RWPE2 (cell line): ENCODE measurements at regions not wholly inside any gene's neighbourhood (a gene's known extent, or its start where the extent isn't known, plus 50 kb on each side); places are given as distances from the start of the nearest gene placed in this dataset.
A peak's percentile ranks its signal among the peaks of the same experiment; 100 is the strongest.

ENCODE experiments used
- ATAC-seq: fragments of 200-7000 bp; cut with Tn5 transposase; 3 replicates; pipeline ENCODE4 v1.9.1; 2021; ENCODE audit warnings: low read depth
- DNase-seq: peaks from one replicate; pipeline ENCODE4 v3.0.0-alpha.2; 2020; ENCODE audit warnings: low spot score
- H3K27ac ChIP-seq: fragments of 450-650 bp; 2 replicates; pipeline ENCODE4 v1.5.1; 2017; ENCODE audit warnings: mild to moderate bottlenecking; ENCODE audit not compliant: poor library complexity, severe bottlenecking
- H3K27me3 ChIP-seq: fragments of 250-450 bp; sonication (Bioruptor Pico); 2 replicates; pipeline ENCODE4 v1.5.1; 2021; ENCODE audit warnings: mild to moderate bottlenecking, moderate library complexity; ENCODE audit not compliant: insufficient read depth, poor library complexity, severe bottlenecking
- H3K36me3 ChIP-seq: fragments of 250-450 bp; sonication (Bioruptor Pico); 2 replicates; pipeline ENCODE4 v1.5.1; 2020; ENCODE audit warnings: low read depth, mild to moderate bottlenecking, moderate library complexity
- H3K4me1 ChIP-seq: fragments of 250-450 bp; sonication (Bioruptor Pico); 2 replicates; pipeline ENCODE4 v1.5.1; 2021; ENCODE audit warnings: mild to moderate bottlenecking, moderate library complexity; ENCODE audit not compliant: insufficient read depth, poor library complexity, severe bottlenecking
- H3K4me3 ChIP-seq: fragments of 250-450 bp; sonication (Bioruptor Pico); 2 replicates; pipeline ENCODE4 v1.5.1; 2021; ENCODE audit warnings: mild to moderate bottlenecking, moderate library complexity; ENCODE audit not compliant: severe bottlenecking
- H3K9me3 ChIP-seq: fragments of 250-450 bp; sonication (Bioruptor Pico); 2 replicates; pipeline ENCODE4 v1.5.1; 2021; ENCODE audit warnings: mild to moderate bottlenecking, moderate library complexity; ENCODE audit not compliant: severe bottlenecking
- CTCF ChIP-seq: fragments of 450-650 bp; IDR thresholded peaks from one replicate; pipeline ENCODE4 v1.5.1; 2017; ENCODE audit warnings: mild to moderate bottlenecking, moderate library complexity; ENCODE audit not compliant: poor library complexity, severe bottlenecking

DNA sequence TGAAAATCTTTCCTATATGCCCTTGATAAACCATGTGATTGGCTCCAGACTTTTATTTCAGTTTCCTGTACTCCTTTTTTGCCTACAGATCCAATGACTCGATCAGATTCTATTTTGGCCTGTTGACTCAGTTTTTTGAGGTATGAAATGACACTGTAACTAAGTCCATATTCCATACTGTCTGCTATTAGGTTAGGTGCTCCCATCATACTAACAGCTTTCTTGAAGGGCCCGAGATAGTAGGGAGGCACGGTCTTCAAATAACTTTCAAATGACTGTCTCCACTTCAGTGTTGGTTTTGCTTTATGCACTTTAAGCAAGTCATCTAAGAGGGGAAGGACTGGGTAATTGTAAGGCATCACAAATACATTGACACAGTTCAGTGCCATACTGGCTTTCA, 295.4 kb upstream of the DAB2 start:
- TF ChIP-seq CTCF, result no peak
- no peak for ATAC-seq
- H3K27me3 ChIP-seq, result no peaks in the 10 kb centered on the region
- H3K4me1 ChIP-seq, result no peaks in the 10 kb centered on the region
- no peak for DNase-seq
- no peak overlapping the region for H3K4me3 ChIP-seq
- H3K27ac ChIP-seq, result no peak overlapping the region
- H3K36me3 ChIP-seq, result no peaks in the 10 kb centered on the region
- H3K9me3 ChIP-seq, result no peaks in the 10 kb centered on the region

DNA sequence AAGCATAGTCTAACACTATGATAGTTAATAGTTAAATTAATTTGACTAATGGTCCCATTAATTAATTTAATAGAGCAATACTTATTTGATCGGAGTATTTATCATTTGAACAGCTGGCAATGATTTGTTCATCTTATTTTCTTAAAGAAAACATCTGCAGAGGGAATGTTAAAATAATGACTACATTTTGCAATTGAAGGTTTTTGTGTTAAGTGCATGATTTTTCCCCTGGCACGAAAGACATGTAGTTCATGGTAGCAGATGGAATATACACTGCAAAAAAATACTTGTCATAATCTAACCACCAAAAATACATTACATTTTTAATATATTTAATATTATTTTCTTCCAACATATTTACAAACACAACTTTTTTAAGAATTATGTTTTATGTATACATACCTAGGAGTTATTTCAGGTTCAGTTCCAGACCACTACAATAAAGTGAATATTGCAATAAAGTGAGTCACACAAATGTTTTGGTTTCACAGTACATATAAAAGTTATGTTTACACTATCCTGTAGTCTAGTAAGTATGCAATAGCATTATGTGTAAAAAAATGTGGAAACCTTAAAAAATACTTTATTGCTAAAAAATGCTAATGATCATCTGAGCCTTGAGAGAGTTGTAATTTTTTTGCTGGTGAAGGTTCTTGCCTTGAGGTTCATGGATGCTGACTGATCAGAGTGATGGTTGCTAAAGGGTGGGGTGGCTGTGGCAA, 292.6 kb upstream of the DAB2 start:
- DNase-seq, result no peak
- no peak overlapping the region for H3K4me3 ChIP-seq
- ATAC-seq, result peak; percentile 40; the same call in 2 of the 3 replicates
- no peak for TF ChIP-seq CTCF
- H3K27me3 ChIP-seq, result no peaks in the 10 kb centered on the region
- no peak overlapping the region for H3K27ac ChIP-seq
- H3K36me3 ChIP-seq, result no peaks in the 10 kb centered on the region
- H3K9me3 ChIP-seq, result no peaks in the 10 kb centered on the region
- peaks cover 5% of the 10 kb centered on the region for H3K4me1 ChIP-seq

DNA sequence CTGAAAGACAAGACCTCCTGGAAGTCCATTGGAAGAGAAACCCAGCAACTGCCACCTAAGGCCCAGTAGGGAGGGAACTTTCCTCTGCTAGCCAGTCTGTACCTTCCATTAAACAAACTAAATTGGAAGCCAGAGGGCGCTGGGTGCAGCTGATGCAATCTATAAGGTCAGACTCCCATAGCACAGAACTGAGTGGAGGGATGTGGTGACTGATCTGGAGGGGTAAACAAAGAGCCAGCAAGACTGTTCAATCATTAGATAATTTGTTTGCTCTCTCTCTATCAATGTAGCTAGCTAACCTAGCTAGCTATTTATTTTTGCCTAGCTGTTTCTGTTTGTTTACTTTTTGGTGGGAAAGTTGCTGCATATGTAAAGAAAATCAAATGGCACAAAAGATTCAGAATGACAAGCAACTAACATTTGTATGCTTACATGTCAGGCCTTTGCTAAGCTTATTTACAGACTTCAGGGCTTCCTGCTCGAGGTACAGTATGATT, 291.8 kb upstream of the DAB2 start:
- Histone ChIP-seq H3K27ac (no peak overlapping the region), H3K27me3 (no peaks in the 10 kb centered on the region), H3K4me1 (peaks cover 5% of the 10 kb centered on the region), H3K4me3 (no peak overlapping the region), H3K36me3 (no peaks in the 10 kb centered on the region), H3K9me3 (no peaks in the 10 kb centered on the region)
- ATAC-seq, result peak; percentile 91
- DNase-seq, result no peak
- peak; percentile 81 for TF ChIP-seq CTCF

DNA sequence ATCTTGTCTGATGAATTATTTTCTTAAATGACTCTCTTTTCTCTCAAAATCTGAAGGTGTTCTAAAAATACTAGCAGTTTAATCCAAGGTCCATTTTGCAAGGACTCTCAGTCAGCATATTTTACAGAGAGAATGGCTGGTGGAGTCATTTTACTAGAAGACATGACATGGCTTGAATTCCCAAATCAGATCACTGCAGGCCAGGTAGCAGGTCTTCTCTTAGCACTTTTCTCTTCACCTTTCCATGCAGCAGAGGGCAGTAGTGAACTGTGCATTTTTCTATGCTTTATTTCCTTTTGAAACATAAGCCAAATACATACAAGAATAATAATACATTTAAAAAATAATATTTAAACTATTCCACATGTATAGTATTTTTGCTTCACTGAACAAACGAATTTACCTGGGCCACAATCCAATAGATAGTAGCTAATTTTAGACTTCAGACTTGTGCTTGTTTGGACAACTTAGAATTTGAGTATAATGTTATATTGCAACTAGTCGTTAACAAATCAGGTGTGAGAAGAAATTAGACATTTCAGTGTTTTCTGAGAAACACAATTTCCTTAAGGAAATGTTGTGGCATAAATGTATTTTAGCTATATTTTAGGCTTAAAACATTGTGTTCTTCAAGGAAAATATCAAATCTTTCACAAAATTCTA, 289.4 kb upstream of the DAB2 start:
- ATAC-seq, result peak; percentile 66
- no peak overlapping the region for H3K27ac ChIP-seq

More for the DNA sequence above, 289.4 kb upstream of the DAB2 start:
- Histone ChIP-seq H3K9me3 (no peaks in the 10 kb centered on the region), H3K27me3 (no peaks in the 10 kb centered on the region), H3K36me3 (no peaks in the 10 kb centered on the region), H3K4me1 (peaks cover 5% of the 10 kb centered on the region), H3K4me3 (no peak overlapping the region)
- DNase-seq, result no peak
- peak; percentile 96 for TF ChIP-seq CTCF
